ENCODE measurements at regions not wholly inside any gene's neighbourhood (a gene's known extent, or its start where the extent isn't known, plus 50 kb on each side); places are given as distances from the start of the nearest gene placed in this dataset.
"Not testable (repeated sequence)": the region's sequence is repeated elsewhere in the genome, so short reads cannot be mapped to it uniquely, and the experiment has no call there.

DNA sequence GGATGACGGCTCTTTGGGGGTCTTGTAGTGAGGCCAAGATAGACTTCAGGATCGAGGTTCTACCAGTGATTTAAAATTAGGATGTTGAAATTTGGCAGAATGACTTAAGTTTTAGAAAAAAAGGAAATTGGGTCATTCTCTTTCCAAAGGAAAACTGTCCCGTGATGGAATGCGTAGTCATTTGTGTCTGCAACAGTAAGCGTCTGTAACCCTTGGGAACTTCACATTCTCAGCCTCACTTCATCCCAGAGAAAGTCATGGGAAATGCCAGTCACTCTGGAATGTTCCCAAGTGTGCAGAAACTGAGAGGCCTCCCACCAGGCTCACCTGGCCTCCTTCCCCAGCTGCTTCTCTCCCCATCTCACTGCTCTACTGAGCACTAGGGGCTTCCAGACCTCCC lies 5441.4 kb upstream of the TPTE start:
- TF ChIP-seq, protein P1, sequence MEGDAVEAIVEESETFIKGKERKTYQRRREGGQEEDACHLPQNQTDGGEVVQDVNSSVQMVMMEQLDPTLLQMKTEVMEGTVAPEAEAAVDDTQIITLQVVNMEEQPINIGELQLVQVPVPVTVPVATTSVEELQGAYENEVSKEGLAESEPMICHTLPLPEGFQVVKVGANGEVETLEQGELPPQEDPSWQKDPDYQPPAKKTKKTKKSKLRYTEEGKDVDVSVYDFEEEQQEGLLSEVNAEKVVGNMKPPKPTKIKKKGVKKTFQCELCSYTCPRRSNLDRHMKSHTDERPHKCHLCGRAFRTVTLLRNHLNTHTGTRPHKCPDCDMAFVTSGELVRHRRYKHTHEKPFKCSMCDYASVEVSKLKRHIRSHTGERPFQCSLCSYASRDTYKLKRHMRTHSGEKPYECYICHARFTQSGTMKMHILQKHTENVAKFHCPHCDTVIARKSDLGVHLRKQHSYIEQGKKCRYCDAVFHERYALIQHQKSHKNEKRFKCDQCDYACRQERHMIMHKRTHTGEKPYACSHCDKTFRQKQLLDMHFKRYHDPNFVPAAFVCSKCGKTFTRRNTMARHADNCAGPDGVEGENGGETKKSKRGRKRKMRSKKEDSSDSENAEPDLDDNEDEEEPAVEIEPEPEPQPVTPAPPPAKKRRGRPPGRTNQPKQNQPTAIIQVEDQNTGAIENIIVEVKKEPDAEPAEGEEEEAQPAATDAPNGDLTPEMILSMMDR (conservative IDR thresholded peaks at IDR 0.05) = not testable (repeated sequence)
- TF ChIP-seq EZH2 (IDR thresholded peaks at IDR 0.05; ENCODE audit: low read depth) = not testable (repeated sequence)
